ENCODE measurements at regions not wholly inside any gene's neighbourhood (a gene's known extent, or its start where the extent isn't known, plus 50 kb on each side); places are given as distances from the start of the nearest gene placed in this dataset.

GRCh38 chr4:126637706-126638105 lies 995.1 kb upstream of the INTU start:
- TF ChIP-seq CTCF (IDR thresholded peaks at IDR 0.05) (no peak), POLR2A (IDR thresholded peaks at IDR 0.05) (no peak)

All from lower leg skin (tissue), 3 donors.